OCI-LY1 (cell line): ENCODE measurements at regions not wholly inside any gene's neighbourhood (a gene's known extent, or its start where the extent isn't known, plus 50 kb on each side); places are given as distances from the start of the nearest gene placed in this dataset.

Experiments used
- CTCF ChIP-seq: fragments of 200-600 bp; sonication (generic), shearing (Covaris generic); IDR thresholded peaks from 2 replicates; pipeline ENCODE4 v1.5.1; 2017; ENCODE audit warnings: mild to moderate bottlenecking, antibody characterized with exemption, low read length, moderate library complexity, mixed read lengths
- EZH2 ChIP-seq: fragments of 200-600 bp; sonication (generic), shearing (Covaris generic); IDR thresholded peaks from 2 replicates; pipeline ENCODE4 v1.8.0; 2017; ENCODE audit warnings: borderline replicate concordance, mixed run types, mild to moderate bottlenecking, antibody characterized with exemption, low read length, moderate library complexity, mixed read lengths

- TF ChIP-seq CTCF (no peak), EZH2 (no peak)
Measured at GRCh38 chr2:7632420-7632819, 715.2 kb downstream of the RNF144A start.
